Gastrocnemius medialis (tissue), 4 donors: ENCODE measurements at regions not wholly inside any gene's neighbourhood (a gene's known extent, or its start where the extent isn't known, plus 50 kb on each side); places are given as distances from the start of the nearest gene placed in this dataset.

Experiments
- POLR2A ChIP-seq, 2 donors: fragments of 450-650 bp; IDR thresholded peaks; one replicate each; pipeline ENCODE4 v1.6.1; 2017; ENCODE audit warnings: antibody characterized with exemption in 2 of 2, mild to moderate bottlenecking in 2 of 2, moderate library complexity in 2 of 2
- TF ChIP-seq, protein P1 (sequence below), 5 experiments: fragments of 450-650 bp in 3 of 5; fragments of 200-600 bp in 2 of 5; sonication (generic) in 2 of 5; IDR thresholded peaks in 4 of 5; conservative IDR thresholded peaks in 1 of 5; 1 replicate in 4 of 5; 2 replicates in 1 of 5; pipeline ENCODE4 v1.5.1; 2016 to 2019; ENCODE audit warnings: antibody characterized with exemption in 5 of 5, mild to moderate bottlenecking in 3 of 5, moderate library complexity in 3 of 5

DNA sequence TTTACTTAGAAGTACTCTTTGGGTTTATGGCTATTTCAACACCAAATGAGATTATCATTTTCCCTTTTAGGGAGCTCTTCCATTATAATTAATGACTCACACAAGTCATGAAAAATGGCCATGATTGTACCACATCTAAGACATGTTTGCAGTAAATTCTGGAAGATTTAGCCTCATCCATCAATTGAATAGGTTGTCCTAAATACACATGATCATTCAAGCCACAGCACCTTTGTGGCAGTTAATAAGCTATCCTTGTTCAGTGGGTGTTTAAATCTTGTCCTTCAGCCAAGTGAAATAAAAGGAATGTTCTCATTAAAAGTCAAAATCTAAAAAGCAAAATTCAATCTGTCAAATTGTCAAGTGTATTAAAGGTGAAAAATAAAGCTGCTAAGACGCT is 237.5 kb downstream of the ZPLD1 start:
- no peak for TF ChIP-seq POLR2A (IDR thresholded peaks at IDR 0.05)
- TF ChIP-seq, protein P1, sequence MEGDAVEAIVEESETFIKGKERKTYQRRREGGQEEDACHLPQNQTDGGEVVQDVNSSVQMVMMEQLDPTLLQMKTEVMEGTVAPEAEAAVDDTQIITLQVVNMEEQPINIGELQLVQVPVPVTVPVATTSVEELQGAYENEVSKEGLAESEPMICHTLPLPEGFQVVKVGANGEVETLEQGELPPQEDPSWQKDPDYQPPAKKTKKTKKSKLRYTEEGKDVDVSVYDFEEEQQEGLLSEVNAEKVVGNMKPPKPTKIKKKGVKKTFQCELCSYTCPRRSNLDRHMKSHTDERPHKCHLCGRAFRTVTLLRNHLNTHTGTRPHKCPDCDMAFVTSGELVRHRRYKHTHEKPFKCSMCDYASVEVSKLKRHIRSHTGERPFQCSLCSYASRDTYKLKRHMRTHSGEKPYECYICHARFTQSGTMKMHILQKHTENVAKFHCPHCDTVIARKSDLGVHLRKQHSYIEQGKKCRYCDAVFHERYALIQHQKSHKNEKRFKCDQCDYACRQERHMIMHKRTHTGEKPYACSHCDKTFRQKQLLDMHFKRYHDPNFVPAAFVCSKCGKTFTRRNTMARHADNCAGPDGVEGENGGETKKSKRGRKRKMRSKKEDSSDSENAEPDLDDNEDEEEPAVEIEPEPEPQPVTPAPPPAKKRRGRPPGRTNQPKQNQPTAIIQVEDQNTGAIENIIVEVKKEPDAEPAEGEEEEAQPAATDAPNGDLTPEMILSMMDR (IDR thresholded peaks at IDR 0.05 in 4 of 5, conservative IDR thresholded peaks at IDR 0.05 in 1 of 5) = no peak
